GM12878 (cell line): ENCODE measurements at regions not wholly inside any gene's neighbourhood (a gene's known extent, or its start where the extent isn't known, plus 50 kb on each side); places are given as distances from the start of the nearest gene placed in this dataset.

ENCODE experiments used
- ATAC-seq: fragments of 200-7000 bp; cut with Tn5 transposase; 3 replicates; pipeline ENCODE4 v1.9.1; 2020; ENCODE audit warnings: mild to moderate bottlenecking, moderate library complexity
- BruUV-seq: library from RNA; stranded (reverse); fragments of 400-500 nt; replicated peaks from 2 replicates; lab custom pipeline; 2021; lab: Mats Ljungman, UMichigan
- CTCF ChIA-PET: fragments of 300-600 bp; sonication (Branson Sonifier 250); formaldehyde crosslinking; extraction: SDS; loops from one replicate; lab custom pipeline; 2021; ENCODE audit warnings: inconsistent platforms; lab: Yijun Ruan, JAX
- POLR2A ChIA-PET: fragments of 350-600 bp; formaldehyde crosslinking; extraction: SDS; loops from one replicate; lab custom pipeline; 2021; ENCODE audit warnings: inconsistent platforms; lab: Charles Lee
- RAD21 ChIA-PET: fragments of 300-600 bp; sonication (Branson Sonifier 250); formaldehyde crosslinking; loops from one replicate; lab custom pipeline; 2023; ENCODE audit warnings: antibody characterized with exemption; ENCODE audit not compliant: unreplicated experiment; lab: Charles Lee
- SMC1A ChIA-PET: fragments of 300-600 bp; sonication (Branson Sonifier 250); formaldehyde crosslinking; loops from one replicate; lab custom pipeline; 2023; ENCODE audit not compliant: unreplicated experiment, uncharacterized antibody; lab: Charles Lee
- DNase-seq: peaks from one replicate; pipeline ENCODE4 v3.0.0-alpha.2; 2011; ENCODE audit warnings: low read depth, low spot score
- FAIRE-seq: peaks from 3 replicates; lab custom pipeline; 2011; peaks lifted over from hg19 to GRCh38; lab: Jason Lieb, UNC
- H2AFZ ChIP-seq: 2 replicates; pipeline ENCODE4 v1.6.0; 2011; ENCODE audit warnings: low read depth, low read length, control low read depth; ENCODE audit not compliant: control insufficient read depth
- H3K27ac ChIP-seq: 2 replicates; pipeline ENCODE4 v1.5.1; 2011; ENCODE audit warnings: control low read depth; ENCODE audit not compliant: control insufficient read depth, insufficient read depth
- H3K27me3 ChIP-seq, 2 experiments: replicated peaks in 1 of 2; 2 replicates each; pipeline versions ENCODE4 v1.6.0 to v1.6.1; 2011; ENCODE audit warnings: low read length in 1 of 2; ENCODE audit not compliant: control insufficient read depth in 2 of 2, insufficient read depth in 2 of 2
- H3K36me3 ChIP-seq, 2 experiments: 2 replicates each; pipeline ENCODE4 v1.5.1; 2011; ENCODE audit warnings: low read length in 1 of 2; ENCODE audit not compliant: control insufficient read depth in 2 of 2, insufficient read depth in 2 of 2
- H3K4me1 ChIP-seq: 2 replicates; pipeline ENCODE4 v1.6.1; 2011; ENCODE audit warnings: mild to moderate bottlenecking, low read length, moderate library complexity, mixed read lengths; ENCODE audit not compliant: control insufficient read depth, insufficient read depth
- H3K4me2 ChIP-seq: 2 replicates; pipeline ENCODE4 v1.6.0; 2011; ENCODE audit warnings: control low read depth; ENCODE audit not compliant: control insufficient read depth, insufficient read depth
- H3K4me3 ChIP-seq: fragments of 200-600 bp; sonication (generic); 2 replicates; pipeline ENCODE4 v1.5.1; 2016
- H3K79me2 ChIP-seq: 2 replicates; pipeline ENCODE4 v1.6.0; 2011; ENCODE audit warnings: low read length; ENCODE audit not compliant: control insufficient read depth, insufficient read depth
- H3K9ac ChIP-seq: 2 replicates; pipeline ENCODE4 v1.8.0; 2011; ENCODE audit warnings: low read length, control low read depth, mixed read lengths; ENCODE audit not compliant: control insufficient read depth, insufficient read depth
- H3K9me3 ChIP-seq: replicated peaks from 3 replicates; pipeline ENCODE4 v1.5.1; 2011; ENCODE audit warnings: mild to moderate bottlenecking, low read length; ENCODE audit not compliant: control insufficient read depth, insufficient read depth
- H4K20me1 ChIP-seq: 2 replicates; pipeline ENCODE4 v1.6.0; 2011; ENCODE audit not compliant: control insufficient read depth, insufficient read depth
- CHD4 ChIP-seq: fragments of 200-600 bp; sonication (generic); IDR thresholded peaks from 2 replicates; pipeline ENCODE4 v1.6.1; 2016; ENCODE audit warnings: mild to moderate bottlenecking
- FOS ChIP-seq: IDR thresholded peaks from 3 replicates; pipeline ENCODE4 v1.6.1; 2011; ENCODE audit warnings: borderline replicate concordance; ENCODE audit not compliant: insufficient read length; ENCODE audit errors: extremely low read depth
- NR2C1 ChIP-seq: fragments of 450-650 bp; IDR thresholded peaks from 2 replicates; pipeline ENCODE4 v1.6.1; 2017; ENCODE audit warnings: antibody characterized with exemption, mild to moderate bottlenecking, moderate library complexity
- NRF1 ChIP-seq: conservative IDR thresholded peaks from 2 replicates; pipeline ENCODE4 v1.6.1; 2011; ENCODE audit warnings: mild to moderate bottlenecking, low read depth, low read length, improper control_type of control experiment
- PAX5 ChIP-seq: IDR thresholded peaks from 2 replicates; pipeline ENCODE4 v1.6.1; 2011; ENCODE audit warnings: low read depth, low read length, borderline replicate concordance
- RELA ChIP-seq: fragments of 450-650 bp; IDR thresholded peaks from 2 replicates; pipeline ENCODE4 v1.8.0; 2014; ENCODE audit warnings: borderline replicate concordance; ENCODE audit not compliant: partially characterized antibody
- RUNX3 ChIP-seq: IDR thresholded peaks from 2 replicates; pipeline ENCODE4 v1.6.1; 2012; ENCODE audit warnings: low read length, inconsistent platforms
- SMAD5 ChIP-seq: IDR thresholded peaks from 2 replicates; pipeline ENCODE4 v1.6.1; 2016; ENCODE audit warnings: antibody characterized with exemption, low read depth
- SUZ12 ChIP-seq: fragments of 200-600 bp; sonication (generic); IDR thresholded peaks from one replicate; pipeline ENCODE4 v1.6.1; 2018; ENCODE audit warnings: antibody characterized with exemption, mild to moderate bottlenecking; ENCODE audit not compliant: unreplicated experiment
- TBL1XR1 ChIP-seq: IDR thresholded peaks from 2 replicates; pipeline ENCODE4 v1.6.1; 2012; ENCODE audit warnings: low read depth, low read length, improper control_type of control experiment
- ZBTB11 ChIP-seq: fragments of 450-650 bp; formaldehyde crosslinking; IDR thresholded peaks from 2 replicates; pipeline ENCODE4 v1.5.0; 2022; ENCODE audit warnings: mild to moderate bottlenecking, missing genetic modification characterization
- ZBTB40 ChIP-seq: fragments of 450-650 bp; IDR thresholded peaks from 2 replicates; pipeline ENCODE4 v1.6.1; 2016; ENCODE audit warnings: mild to moderate bottlenecking, moderate library complexity, borderline replicate concordance
- ZNF24 ChIP-seq: fragments of 450-650 bp; IDR thresholded peaks from 2 replicates; pipeline ENCODE4 v1.6.1; 2017; ENCODE audit warnings: antibody characterized with exemption, mild to moderate bottlenecking
- ZSCAN29 ChIP-seq: fragments of 450-650 bp; IDR thresholded peaks from 2 replicates; pipeline ENCODE4 v1.6.1; 2017; ENCODE audit warnings: mild to moderate bottlenecking, moderate library complexity
- WGBS: methylation state at CpG from one replicate; pipeline ENCODE4 v1.1.6; 2016; ENCODE audit warnings: low lambda C conversion rate; ENCODE audit not compliant: insufficient replicate concordance, insufficient coverage; ENCODE audit errors: missing lambda C conversion rate; 5-methylcytosine and 5-hydroxymethylcytosine counted together
- in situ Hi-C: fragments of 300-500 bp; cut with MboI; formaldehyde crosslinking; loops from 9 replicates; pipeline ENCODE4 v1.14.3; 2018; ENCODE audit warnings: mixed read lengths
- intact Hi-C: fragments of 100-400 bp; cut with micrococcal nuclease; formaldehyde crosslinking; loops from one replicate; pipeline ENCODE4 v1.14.2; 2022; ENCODE audit not compliant: unreplicated experiment
- TF ChIP-seq, protein P1 (sequence below): fragments of 450-650 bp; IDR thresholded peaks from 2 replicates; pipeline ENCODE4 v1.6.1; 2014; ENCODE audit warnings: mild to moderate bottlenecking

- no peak overlapping the region for H3K9ac ChIP-seq
- intact Hi-C loops (no loop called here), in situ Hi-C loops (no loop called here)
- H2AFZ ChIP-seq, result no peak overlapping the region
- ChIA-PET RAD21 (no interaction called here), CTCF (no interaction called here), SMC1A (no interaction called here), POLR2A (no interaction called here)
- no peak overlapping the region for H3K4me2 ChIP-seq
- no peak for FAIRE-seq
- H4K20me1 ChIP-seq, result no peaks in the 10 kb centered on the region
- H3K27ac ChIP-seq, result no peak overlapping the region
- H3K79me2 ChIP-seq, result no peaks in the 10 kb centered on the region
- no peak overlapping the region for H3K4me3 ChIP-seq
- WGBS, result 36% methylated on average over 2 of the region's 2 CpGs
- TF ChIP-seq FOS (no peak), RELA (no peak), PAX5 (no peak), ZNF24 (no peak), TBL1XR1 (no peak), RUNX3 (no peak), NR2C1 (no peak), CHD4 (no peak), NRF1 (no peak), ZBTB11 (no peak), ZBTB40 (no peak), SMAD5 (no peak), ZSCAN29 (no peak), SUZ12 (no peak)
- TF ChIP-seq, protein P1, sequence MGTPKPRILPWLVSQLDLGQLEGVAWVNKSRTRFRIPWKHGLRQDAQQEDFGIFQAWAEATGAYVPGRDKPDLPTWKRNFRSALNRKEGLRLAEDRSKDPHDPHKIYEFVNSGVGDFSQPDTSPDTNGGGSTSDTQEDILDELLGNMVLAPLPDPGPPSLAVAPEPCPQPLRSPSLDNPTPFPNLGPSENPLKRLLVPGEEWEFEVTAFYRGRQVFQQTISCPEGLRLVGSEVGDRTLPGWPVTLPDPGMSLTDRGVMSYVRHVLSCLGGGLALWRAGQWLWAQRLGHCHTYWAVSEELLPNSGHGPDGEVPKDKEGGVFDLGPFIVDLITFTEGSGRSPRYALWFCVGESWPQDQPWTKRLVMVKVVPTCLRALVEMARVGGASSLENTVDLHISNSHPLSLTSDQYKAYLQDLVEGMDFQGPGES, result no peak
- H3K4me1 ChIP-seq, result no peaks in the 10 kb centered on the region
- no peaks in the 10 kb centered on the region for H3K36me3 ChIP-seq
- no TSS peak for BruUV-seq
- no peak for ATAC-seq
- H3K9me3 ChIP-seq, result no peaks in the 10 kb centered on the region
- no peaks in the 10 kb centered on the region for H3K27me3 ChIP-seq
- DNase-seq, result no peak
These were observed 416.8 kb upstream of the HNRNPA3 start for GRCh38 chr2:176795823-176796222.
